ENCODE measurements at regions not wholly inside any gene's neighbourhood (a gene's known extent, or its start where the extent isn't known, plus 50 kb on each side); places are given as distances from the start of the nearest gene placed in this dataset.
"Not testable (repeated sequence)": the region's sequence is repeated elsewhere in the genome, so short reads cannot be mapped to it uniquely, and the experiment has no call there.

GRCh38 chr1:238406098-238406860 is 515.6 kb upstream of the ZP4 start:
- Histone ChIP-seq H3K4me3 (ENCODE audit: extremely low read depth, insufficient read depth, low read length, poor library complexity, severe bottlenecking) (no peak overlapping the region), H3K27ac (ENCODE audit: low read depth, low read length, severe bottlenecking) (no peak overlapping the region), H3K36me3 (ENCODE audit: control insufficient read depth, insufficient read depth, low read length) (no peaks in the 10 kb centered on the region), H3K9me3 (ENCODE audit: control insufficient read depth, low read length) (no peaks in the 10 kb centered on the region), H3K4me1 (ENCODE audit: control insufficient read depth, insufficient read depth, low read length, poor library complexity, severe bottlenecking) (peaks cover 4% of the 10 kb centered on the region)
- WGBS, 2 experiments (ENCODE audit: insufficient coverage in 2 of 2), result no CpG with 5 or more reads among the region's 3 CpGs

- peaks cover 4% of the 10 kb centered on the region for H3K4me1 ChIP-seq (ENCODE audit: control insufficient read depth, insufficient read depth, low read length, poor library complexity, severe bottlenecking)
- no peaks in the 10 kb centered on the region for H3K36me3 ChIP-seq (ENCODE audit: control insufficient read depth, insufficient read depth, low read length)
- no peak overlapping the region for H3K27ac ChIP-seq (ENCODE audit: low read depth, low read length, severe bottlenecking)
- no peaks in the 10 kb centered on the region for H3K9me3 ChIP-seq (ENCODE audit: control insufficient read depth, low read length)
- no CpG with 5 or more reads among the region's 2 CpGs for WGBS, 2 experiments (ENCODE audit: insufficient coverage in 2 of 2)
- no peak overlapping the region for H3K4me3 ChIP-seq (ENCODE audit: extremely low read depth, insufficient read depth, low read length, poor library complexity, severe bottlenecking)
These were observed 514.2 kb upstream of the ZP4 start for GRCh38 chr1:238404921-238405320.

- WGBS, 2 experiments (ENCODE audit: insufficient coverage in 2 of 2), result 62 to 82% methylated on average over 1 of the region's 1 CpG
- no peaks in the 10 kb centered on the region for H3K9me3 ChIP-seq (ENCODE audit: control insufficient read depth, low read length)
These were observed 513.8 kb upstream of the ZP4 start for GRCh38 chr1:238404481-238404880.

GRCh38 chr1:238401144-238401543 is 510.4 kb upstream of the ZP4 start:
- H3K27ac ChIP-seq (ENCODE audit: low read depth, low read length, severe bottlenecking), result no peak overlapping the region
- no peak overlapping the region for H3K4me3 ChIP-seq (ENCODE audit: extremely low read depth, insufficient read depth, low read length, poor library complexity, severe bottlenecking)
- no peaks in the 10 kb centered on the region for H3K4me1 ChIP-seq (ENCODE audit: control insufficient read depth, insufficient read depth, low read length, poor library complexity, severe bottlenecking)
- H3K36me3 ChIP-seq (ENCODE audit: control insufficient read depth, insufficient read depth, low read length), result no peaks in the 10 kb centered on the region
- no peaks in the 10 kb centered on the region for H3K9me3 ChIP-seq (ENCODE audit: control insufficient read depth, low read length)
- WGBS, 2 experiments (ENCODE audit: insufficient coverage in 2 of 2), result 100% methylated on average over 2 of the region's 4 CpGs; no CpG with 5 or more reads in 1 of the 2 experiments

More at GRCh38 chr1:238404481-238404880, 513.8 kb upstream of the ZP4 start:
- Histone ChIP-seq H3K4me3 (ENCODE audit: extremely low read depth, insufficient read depth, low read length, poor library complexity, severe bottlenecking) (no peak overlapping the region), H3K27ac (ENCODE audit: low read depth, low read length, severe bottlenecking) (no peak overlapping the region), H3K36me3 (ENCODE audit: control insufficient read depth, insufficient read depth, low read length) (no peaks in the 10 kb centered on the region), H3K4me1 (ENCODE audit: control insufficient read depth, insufficient read depth, low read length, poor library complexity, severe bottlenecking) (peaks cover 4% of the 10 kb centered on the region)

GRCh38 chr1:238399558-238399957 is 508.8 kb upstream of the ZP4 start:
- WGBS, 2 experiments (ENCODE audit: insufficient coverage in 2 of 2), result 93% methylated on average over 4 of the region's 4 CpGs; no CpG with 5 or more reads in 1 of the 2 experiments
- H3K4me3 ChIP-seq (ENCODE audit: extremely low read depth, insufficient read depth, low read length, poor library complexity, severe bottlenecking), result no peak overlapping the region
- H3K27ac ChIP-seq (ENCODE audit: low read depth, low read length, severe bottlenecking), result no peak overlapping the region
- H3K36me3 ChIP-seq (ENCODE audit: control insufficient read depth, insufficient read depth, low read length), result no peaks in the 10 kb centered on the region
- no peaks in the 10 kb centered on the region for H3K9me3 ChIP-seq (ENCODE audit: control insufficient read depth, low read length)
- H3K4me1 ChIP-seq (ENCODE audit: control insufficient read depth, insufficient read depth, low read length, poor library complexity, severe bottlenecking), result no peaks in the 10 kb centered on the region

GRCh38 chr1:238396140-238396539 is 505.4 kb upstream of the ZP4 start:
- no peaks in the 10 kb centered on the region for H3K36me3 ChIP-seq (ENCODE audit: control insufficient read depth, insufficient read depth, low read length)
- no peak overlapping the region for H3K27ac ChIP-seq (ENCODE audit: low read depth, low read length, severe bottlenecking)
- H3K9me3 ChIP-seq (ENCODE audit: control insufficient read depth, low read length), result no peaks in the 10 kb centered on the region
- H3K4me3 ChIP-seq (ENCODE audit: extremely low read depth, insufficient read depth, low read length, poor library complexity, severe bottlenecking), result no peak overlapping the region
- no peaks in the 10 kb centered on the region for H3K4me1 ChIP-seq (ENCODE audit: control insufficient read depth, insufficient read depth, low read length, poor library complexity, severe bottlenecking)

GRCh38 chr1:238384381-238384780 is 493.7 kb upstream of the ZP4 start:
- Histone ChIP-seq H3K9me3 (ENCODE audit: control insufficient read depth, low read length) (no peaks in the 10 kb centered on the region), H3K27ac (ENCODE audit: low read depth, low read length, severe bottlenecking) (no peak overlapping the region), H3K36me3 (ENCODE audit: control insufficient read depth, insufficient read depth, low read length) (no peaks in the 10 kb centered on the region), H3K4me1 (ENCODE audit: control insufficient read depth, insufficient read depth, low read length, poor library complexity, severe bottlenecking) (no peaks in the 10 kb centered on the region), H3K4me3 (ENCODE audit: extremely low read depth, insufficient read depth, low read length, poor library complexity, severe bottlenecking) (no peak overlapping the region)
- 100% methylated on average over 1 to 3 of the region's 5 CpGs for WGBS, 2 experiments (ENCODE audit: insufficient coverage in 2 of 2)

- Histone ChIP-seq H3K4me3 (ENCODE audit: extremely low read depth, insufficient read depth, low read length, poor library complexity, severe bottlenecking) (no peak overlapping the region), H3K4me1 (ENCODE audit: control insufficient read depth, insufficient read depth, low read length, poor library complexity, severe bottlenecking) (no peaks in the 10 kb centered on the region), H3K27ac (ENCODE audit: low read depth, low read length, severe bottlenecking) (no peak overlapping the region), H3K36me3 (ENCODE audit: control insufficient read depth, insufficient read depth, low read length) (no peaks in the 10 kb centered on the region), H3K9me3 (ENCODE audit: control insufficient read depth, low read length) (no peaks in the 10 kb centered on the region)
- WGBS, 2 experiments (ENCODE audit: insufficient coverage in 2 of 2), result 57 to 79% methylated on average over 2 of the region's 2 CpGs
These were observed 489.4 kb upstream of the ZP4 start for GRCh38 chr1:238380167-238380566.

- not testable (repeated sequence) for H3K27ac ChIP-seq (ENCODE audit: low read depth, low read length, severe bottlenecking); H3K36me3 ChIP-seq (ENCODE audit: control insufficient read depth, insufficient read depth, low read length); H3K9me3 ChIP-seq (ENCODE audit: control insufficient read depth, low read length); H3K4me3 ChIP-seq (ENCODE audit: extremely low read depth, insufficient read depth, low read length, poor library complexity, severe bottlenecking); H3K4me1 ChIP-seq (ENCODE audit: control insufficient read depth, insufficient read depth, low read length, poor library complexity, severe bottlenecking)
- WGBS, 2 experiments (ENCODE audit: insufficient coverage in 2 of 2), result 46 to 82% methylated on average over 2 to 6 of the region's 9 CpGs
These were observed 488.7 kb upstream of the ZP4 start for GRCh38 chr1:238379446-238379845.

- Histone ChIP-seq H3K9me3 (ENCODE audit: control insufficient read depth, low read length) (no peaks in the 10 kb centered on the region), H3K36me3 (ENCODE audit: control insufficient read depth, insufficient read depth, low read length) (no peaks in the 10 kb centered on the region), H3K27ac (ENCODE audit: low read depth, low read length, severe bottlenecking) (no peak overlapping the region), H3K4me1 (ENCODE audit: control insufficient read depth, insufficient read depth, low read length, poor library complexity, severe bottlenecking) (no peaks in the 10 kb centered on the region), H3K4me3 (ENCODE audit: extremely low read depth, insufficient read depth, low read length, poor library complexity, severe bottlenecking) (no peak overlapping the region)
- WGBS, 2 experiments (ENCODE audit: insufficient coverage in 2 of 2), result 47 to 51% methylated on average over 4 to 5 of the region's 7 CpGs
These were observed 486.7 kb upstream of the ZP4 start for GRCh38 chr1:238377280-238377919.

- H3K27ac ChIP-seq (ENCODE audit: low read depth, low read length, severe bottlenecking), result no peak overlapping the region
- WGBS, 2 experiments (ENCODE audit: insufficient coverage in 2 of 2), result 83 to 96% methylated on average over 1 to 2 of the region's 2 CpGs
- no peaks in the 10 kb centered on the region for H3K36me3 ChIP-seq (ENCODE audit: control insufficient read depth, insufficient read depth, low read length)
- no peaks in the 10 kb centered on the region for H3K9me3 ChIP-seq (ENCODE audit: control insufficient read depth, low read length)
- no peak overlapping the region for H3K4me3 ChIP-seq (ENCODE audit: extremely low read depth, insufficient read depth, low read length, poor library complexity, severe bottlenecking)
- H3K4me1 ChIP-seq (ENCODE audit: control insufficient read depth, insufficient read depth, low read length, poor library complexity, severe bottlenecking), result no peaks in the 10 kb centered on the region
These were observed 479.9 kb upstream of the ZP4 start for GRCh38 chr1:238370599-238370998.
